Natural killer cell (primary cell): ENCODE measurements at regions not wholly inside any gene's neighbourhood (a gene's known extent, or its start where the extent isn't known, plus 50 kb on each side); places are given as distances from the start of the nearest gene placed in this dataset.
"Not testable (repeated sequence)": the region's sequence is repeated elsewhere in the genome, so short reads cannot be mapped to it uniquely, and the experiment has no call there.

Experiments used
- ATAC-seq, 3 donors: fragments of 150-1000 bp in 2 of 3; fragments of 200-7000 bp in 1 of 3; cut with Tn5 transposase; 1 replicate in 1 of 3; 2 replicates in 2 of 3; pipeline ENCODE4 v1.10.0; 2021; ENCODE audit warnings: mild to moderate bottlenecking in 2 of 3, moderate library complexity in 2 of 3
- DNase-seq, 2 donors: peaks; one replicate each; pipeline versions ENCODE4 v3.0.0 to v3.0.0-alpha.2; 2013 to 2021; ENCODE audit warnings: mixed read lengths in 1 of 2
- H3K27ac ChIP-seq: one replicate; pipeline ENCODE4 v1.5.1; 2013; ENCODE audit warnings: mild to moderate bottlenecking, low read length
- H3K27me3 ChIP-seq: one replicate; pipeline ENCODE4 v1.6.1; 2013; ENCODE audit warnings: low read length; ENCODE audit not compliant: control insufficient read depth, insufficient read depth
- H3K36me3 ChIP-seq: one replicate; pipeline ENCODE4 v1.6.1; 2013; ENCODE audit warnings: low read length; ENCODE audit not compliant: control insufficient read depth, insufficient read depth
- H3K4me1 ChIP-seq: one replicate; pipeline ENCODE4 v1.6.1; 2013; ENCODE audit warnings: low read length; ENCODE audit not compliant: control insufficient read depth, insufficient read depth
- H3K4me3 ChIP-seq: one replicate; pipeline ENCODE4 v1.5.1; 2013; ENCODE audit warnings: low read length
- H3K9me3 ChIP-seq: one replicate; pipeline ENCODE4 v1.6.1; 2013; ENCODE audit warnings: low read length; ENCODE audit not compliant: control insufficient read depth, insufficient read depth
- H3K27ac Mint-ChIP-seq, 2 donors: one replicate each; pipeline ENCODE4 v1.8.0; 2022; ENCODE audit warnings: mild to moderate bottlenecking in 2 of 2, mixed read lengths in 2 of 2, moderate library complexity in 1 of 2
- H3K27me3 Mint-ChIP-seq, 2 donors: one replicate each; pipeline ENCODE4 v1.8.0; 2022; ENCODE audit warnings: low read depth in 2 of 2, mixed read lengths in 2 of 2
- H3K36me3 Mint-ChIP-seq: one replicate; pipeline ENCODE4 v1.8.0; 2022; ENCODE audit warnings: mixed read lengths
- H3K4me1 Mint-ChIP-seq, 2 donors: one replicate each; pipeline ENCODE4 v1.8.0; 2022; ENCODE audit warnings: mixed read lengths in 2 of 2
- H3K4me3 Mint-ChIP-seq: one replicate; pipeline ENCODE4 v1.8.0; 2022; ENCODE audit warnings: mild to moderate bottlenecking, moderate library complexity, mixed read lengths
- H3K9me3 Mint-ChIP-seq, 2 donors: one replicate each; pipeline ENCODE4 v1.8.0; 2022; ENCODE audit warnings: mixed read lengths in 2 of 2
- WGBS: methylation state at CpG from one replicate; pipeline ENCODE4 v1.1.7; 2013; ENCODE audit warnings: missing lambda C conversion rate; ENCODE audit not compliant: insufficient coverage; 5-methylcytosine and 5-hydroxymethylcytosine counted together
- intact Hi-C: fragments of 100-400 bp; cut with micrococcal nuclease; formaldehyde crosslinking; loops from one replicate; pipeline ENCODE4 v1.14.2; 2022
- TF ChIP-seq, protein P1 (sequence below): fragments of 200-600 bp; IDR thresholded peaks from one replicate; pipeline ENCODE4 v1.8.0; 2022; ENCODE audit warnings: antibody characterized with exemption

DNA sequence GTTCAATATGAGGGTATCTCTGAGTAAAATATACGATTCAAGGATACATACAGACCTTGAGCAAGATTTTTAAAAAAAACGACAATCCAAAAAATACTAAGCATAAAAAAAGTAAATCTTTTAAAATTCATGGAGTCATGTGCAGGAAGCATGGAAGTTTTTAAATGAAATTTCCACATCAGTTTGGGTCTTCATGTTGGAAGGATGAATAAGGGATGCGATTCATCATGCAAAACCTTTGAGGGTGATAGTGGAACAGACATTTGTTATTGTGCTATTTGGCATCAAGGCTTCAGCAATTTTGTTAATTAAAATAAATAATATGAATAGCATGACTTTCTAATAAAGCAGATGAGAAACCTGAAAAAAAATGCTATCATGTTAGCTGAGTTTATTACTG lies 815.0 kb upstream of the PCDH10 start:
- H3K27ac Mint-ChIP-seq = no peak overlapping the region

DNA sequence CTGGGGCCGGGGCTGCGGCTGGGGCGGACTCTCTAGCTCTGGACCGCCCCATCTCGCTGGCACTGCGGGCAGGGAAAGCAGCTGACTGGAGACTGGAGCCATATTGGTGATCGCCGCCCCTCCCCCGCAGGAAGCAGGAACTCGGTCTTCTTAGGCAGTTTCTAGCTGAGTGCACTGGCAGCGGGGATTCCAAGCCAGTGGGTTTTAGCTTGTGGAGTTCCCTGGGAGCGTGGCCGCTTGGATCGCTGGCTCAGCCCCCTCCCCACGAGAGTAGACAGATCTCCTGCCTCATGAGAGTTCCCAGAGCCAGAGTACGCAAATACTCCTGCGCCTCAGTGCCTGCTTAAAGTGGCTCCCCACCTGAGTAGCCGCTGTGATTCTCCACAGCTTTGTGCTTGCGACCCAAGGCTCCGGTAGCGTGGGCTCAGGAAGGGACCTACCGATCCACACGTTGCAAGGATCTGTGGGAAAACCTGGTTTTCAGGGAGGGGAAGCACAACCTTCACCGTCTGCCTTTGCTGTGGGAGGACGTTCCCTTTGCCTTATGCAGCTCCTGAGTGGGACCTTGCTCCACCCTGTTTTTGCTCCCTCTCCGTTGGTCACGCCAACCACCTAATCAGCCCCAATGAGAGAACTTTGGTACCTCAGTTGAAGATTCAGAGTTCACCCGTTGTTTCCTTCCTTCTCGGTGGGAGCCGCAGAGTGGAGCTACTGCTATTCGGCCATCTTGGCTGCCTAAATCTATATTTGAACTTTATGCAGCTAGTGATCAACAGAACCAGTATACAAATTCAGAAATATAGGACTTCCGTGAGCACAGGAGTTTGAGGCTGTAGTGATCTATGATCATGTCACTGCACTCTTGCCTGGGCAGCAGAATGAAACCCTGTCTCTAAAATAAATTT lies 803.9 kb upstream of the PCDH10 start:
- ATAC-seq (no peak), DNase-seq (no peak)
- no peak overlapping the region for H3K27ac ChIP-seq
- H3K27me3 Mint-ChIP-seq = no peaks in the 10 kb centered on the region
- no peak overlapping the region for H3K4me3 ChIP-seq
- 93% methylated on average over 32 of the region's 32 CpGs for WGBS
- H3K36me3 Mint-ChIP-seq = peaks cover 10% of the 10 kb centered on the region
- H3K4me1 ChIP-seq = no peaks in the 10 kb centered on the region
- H3K9me3 ChIP-seq = peaks cover 15% of the 10 kb centered on the region
- H3K27ac Mint-ChIP-seq = no peak overlapping the region
- no peaks in the 10 kb centered on the region for H3K27me3 ChIP-seq
- H3K36me3 ChIP-seq = no peaks in the 10 kb centered on the region
- H3K4me3 Mint-ChIP-seq = no peak overlapping the region
- H3K4me1 Mint-ChIP-seq = no peaks in the 10 kb centered on the region
- TF ChIP-seq, protein P1, sequence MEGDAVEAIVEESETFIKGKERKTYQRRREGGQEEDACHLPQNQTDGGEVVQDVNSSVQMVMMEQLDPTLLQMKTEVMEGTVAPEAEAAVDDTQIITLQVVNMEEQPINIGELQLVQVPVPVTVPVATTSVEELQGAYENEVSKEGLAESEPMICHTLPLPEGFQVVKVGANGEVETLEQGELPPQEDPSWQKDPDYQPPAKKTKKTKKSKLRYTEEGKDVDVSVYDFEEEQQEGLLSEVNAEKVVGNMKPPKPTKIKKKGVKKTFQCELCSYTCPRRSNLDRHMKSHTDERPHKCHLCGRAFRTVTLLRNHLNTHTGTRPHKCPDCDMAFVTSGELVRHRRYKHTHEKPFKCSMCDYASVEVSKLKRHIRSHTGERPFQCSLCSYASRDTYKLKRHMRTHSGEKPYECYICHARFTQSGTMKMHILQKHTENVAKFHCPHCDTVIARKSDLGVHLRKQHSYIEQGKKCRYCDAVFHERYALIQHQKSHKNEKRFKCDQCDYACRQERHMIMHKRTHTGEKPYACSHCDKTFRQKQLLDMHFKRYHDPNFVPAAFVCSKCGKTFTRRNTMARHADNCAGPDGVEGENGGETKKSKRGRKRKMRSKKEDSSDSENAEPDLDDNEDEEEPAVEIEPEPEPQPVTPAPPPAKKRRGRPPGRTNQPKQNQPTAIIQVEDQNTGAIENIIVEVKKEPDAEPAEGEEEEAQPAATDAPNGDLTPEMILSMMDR = no peak
- peaks cover 13 to 15% of the 10 kb centered on the region in 2 donors for H3K9me3 Mint-ChIP-seq
- intact Hi-C loops = no loop called here

More for the DNA sequence above, 815.0 kb upstream of the PCDH10 start:
- ATAC-seq = no peak
- H3K9me3 Mint-ChIP-seq = peaks cover 12 to 13% of the 10 kb centered on the region in 2 donors
- Histone ChIP-seq H3K4me3 (no peak overlapping the region), H3K4me1 (no peaks in the 10 kb centered on the region), H3K36me3 (no peaks in the 10 kb centered on the region), H3K27me3 (no peaks in the 10 kb centered on the region), H3K27ac (no peak overlapping the region), H3K9me3 (no peaks in the 10 kb centered on the region)
- H3K27me3 Mint-ChIP-seq = no peaks in the 10 kb centered on the region
- WGBS = 0% methylated on average over 1 of the region's 3 CpGs
- intact Hi-C loops = no loop called here
- no peak for DNase-seq
- TF ChIP-seq, protein P1 = no peak
- H3K36me3 Mint-ChIP-seq = no peaks in the 10 kb centered on the region
- H3K4me1 Mint-ChIP-seq = no peaks in the 10 kb centered on the region
- H3K4me3 Mint-ChIP-seq = no peak overlapping the region

DNA sequence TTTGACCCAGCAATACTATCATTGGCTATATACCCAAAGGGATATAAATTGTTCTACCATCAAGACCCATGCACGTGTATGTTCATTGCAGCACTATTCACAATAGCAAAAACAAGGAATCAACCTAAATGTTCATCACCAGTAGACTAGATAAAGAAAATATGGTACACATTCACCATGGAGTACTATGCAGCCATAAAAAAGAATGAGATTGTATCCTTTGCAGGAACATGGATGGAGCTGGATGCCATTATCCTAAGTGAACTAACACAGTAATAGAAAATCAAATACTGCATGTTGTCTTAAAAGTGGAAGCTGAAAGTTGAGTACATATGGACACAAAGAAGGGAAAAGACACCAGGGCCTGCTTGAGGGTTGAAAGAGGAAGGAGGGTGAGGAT lies 803.1 kb upstream of the PCDH10 start:
- Histone ChIP-seq H3K9me3 (peaks cover 16% of the 10 kb centered on the region), H3K36me3 (no peaks in the 10 kb centered on the region), H3K27me3 (no peaks in the 10 kb centered on the region), H3K27ac (no peak overlapping the region), H3K4me3 (no peak overlapping the region), H3K4me1 (no peaks in the 10 kb centered on the region)
- H3K9me3 Mint-ChIP-seq = peaks cover 13 to 15% of the 10 kb centered on the region in 2 donors
- H3K27ac Mint-ChIP-seq = no peak overlapping the region
- H3K27me3 Mint-ChIP-seq = no peaks in the 10 kb centered on the region
- H3K4me3 Mint-ChIP-seq = no peak overlapping the region
- H3K4me1 Mint-ChIP-seq = no peaks in the 10 kb centered on the region
- 88% methylated on average over 1 of the region's 1 CpG for WGBS
- H3K36me3 Mint-ChIP-seq = peaks cover 10% of the 10 kb centered on the region
- DNase-seq (no peak), ATAC-seq (no peak)
- TF ChIP-seq, protein P1 = no peak
- intact Hi-C loops = no loop called here

DNA sequence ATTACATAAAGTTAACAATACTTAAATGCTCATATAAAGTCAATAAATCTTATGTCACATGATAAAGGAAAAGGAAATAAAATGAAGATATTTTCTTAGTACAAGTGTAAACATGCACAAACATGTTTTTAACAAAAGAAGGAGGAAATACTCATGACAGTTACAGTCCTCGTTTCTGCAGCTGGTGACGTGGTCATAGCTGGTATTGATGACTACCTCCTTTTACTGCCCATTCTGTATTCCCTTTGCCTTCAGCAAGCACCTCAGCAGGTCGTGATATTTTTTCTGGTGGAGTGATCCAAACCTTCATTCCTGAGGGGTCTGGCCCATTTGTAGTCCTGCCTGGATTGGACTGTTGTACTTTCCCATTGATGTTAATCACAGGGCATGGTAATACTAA lies 797.5 kb upstream of the PCDH10 start:
- H3K4me1 ChIP-seq, H3K36me3 Mint-ChIP-seq, ATAC-seq, intact Hi-C loops, H3K27me3 ChIP-seq, H3K9me3 ChIP-seq, H3K4me3 ChIP-seq, H3K27me3 Mint-ChIP-seq, H3K36me3 ChIP-seq, H3K27ac ChIP-seq, H3K4me1 Mint-ChIP-seq, H3K27ac Mint-ChIP-seq, H3K4me3 Mint-ChIP-seq, DNase-seq: not testable (repeated sequence)
- peaks cover 11 to 12% of the 10 kb centered on the region in 2 donors for H3K9me3 Mint-ChIP-seq
- WGBS = 74% methylated on average over 3 of the region's 3 CpGs
